ENCODE measurements at regions not wholly inside any gene's neighbourhood (a gene's known extent, or its start where the extent isn't known, plus 50 kb on each side); places are given as distances from the start of the nearest gene placed in this dataset.

DNA sequence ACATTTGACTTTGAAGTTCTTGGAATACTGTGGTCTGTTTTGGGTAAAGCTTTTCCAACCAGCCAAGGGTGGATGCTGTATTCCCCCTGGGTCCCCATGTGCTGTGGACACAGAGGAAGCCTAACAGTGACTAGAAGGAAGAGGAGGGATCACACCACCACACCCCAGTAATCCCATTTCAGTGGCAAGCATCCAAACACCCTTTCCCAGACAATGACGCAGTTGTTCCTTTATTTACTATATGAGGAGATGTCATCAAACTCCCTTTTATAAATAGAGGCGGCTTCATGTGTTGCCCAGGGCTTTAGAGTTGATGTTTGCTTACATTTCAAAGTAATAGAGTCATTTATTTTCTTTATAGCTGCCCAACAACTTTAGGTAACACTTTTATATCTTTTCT lies 959.4 kb upstream of the GYPC start:
- Histone ChIP-seq H3K36me3 (ENCODE audit: control insufficient read depth, insufficient read depth, low read length) (no peaks in the 10 kb centered on the region), H3K9me3 (ENCODE audit: control insufficient read depth in 2 of 2, low read length in 2 of 2) (no peaks in the 10 kb centered on the region), H3K4me1 (ENCODE audit: control insufficient read depth, insufficient read depth, low read length, poor library complexity, severe bottlenecking) (no peaks in the 10 kb centered on the region), H3K4me3 (ENCODE audit: low read depth, low read length) (no peak overlapping the region), H3K27me3 (ENCODE audit: control insufficient read depth, insufficient read depth, low read length) (no peaks in the 10 kb centered on the region), H3K27ac (ENCODE audit: insufficient read depth, low read length, poor library complexity, severe bottlenecking) (no peak overlapping the region)
- Mint-ChIP-seq H3K4me1 (no peaks in the 10 kb centered on the region), H3K27me3 (no peaks in the 10 kb centered on the region), H3K4me3 (no peak overlapping the region), H3K27ac (no peak overlapping the region), H3K9me3 (peaks cover 0 to 6% (median 3%) of the 10 kb centered on the region in 7 donors), H3K36me3 (no peaks in the 10 kb centered on the region)
- ATAC-seq (ENCODE audit: low read depth in 2 of 2) (no peak), DNase-seq (no peak)

GRCh38 chr2:125698280-125698679 lies 957.7 kb upstream of the GYPC start:
- Histone ChIP-seq H3K36me3 (ENCODE audit: control insufficient read depth, insufficient read depth, low read length) (no peaks in the 10 kb centered on the region), H3K4me3 (ENCODE audit: low read depth, low read length) (no peak overlapping the region), H3K27ac (ENCODE audit: insufficient read depth, low read length, poor library complexity, severe bottlenecking) (no peak overlapping the region), H3K9me3 (ENCODE audit: control insufficient read depth in 2 of 2, low read length in 2 of 2) (no peaks in the 10 kb centered on the region), H3K27me3 (ENCODE audit: control insufficient read depth, insufficient read depth, low read length) (no peaks in the 10 kb centered on the region), H3K4me1 (ENCODE audit: control insufficient read depth, insufficient read depth, low read length, poor library complexity, severe bottlenecking) (no peaks in the 10 kb centered on the region)
- Mint-ChIP-seq H3K4me3 (no peak overlapping the region), H3K9me3 (peaks cover 0 to 6% (median 3%) of the 10 kb centered on the region in 7 donors), H3K27me3 (no peaks in the 10 kb centered on the region), H3K27ac (no peak overlapping the region), H3K4me1 (no peaks in the 10 kb centered on the region), H3K36me3 (no peaks in the 10 kb centered on the region)
- ATAC-seq (ENCODE audit: low read depth in 2 of 2) (no peak), DNase-seq (no peak)

GRCh38 chr2:125701070-125701469 lies 954.9 kb upstream of the GYPC start:
- Histone ChIP-seq H3K27ac (ENCODE audit: insufficient read depth, low read length, poor library complexity, severe bottlenecking) (no peak overlapping the region), H3K27me3 (ENCODE audit: control insufficient read depth, insufficient read depth, low read length) (no peaks in the 10 kb centered on the region), H3K4me1 (ENCODE audit: control insufficient read depth, insufficient read depth, low read length, poor library complexity, severe bottlenecking) (no peaks in the 10 kb centered on the region), H3K9me3 (ENCODE audit: control insufficient read depth in 2 of 2, low read length in 2 of 2) (no peaks in the 10 kb centered on the region), H3K36me3 (ENCODE audit: control insufficient read depth, insufficient read depth, low read length) (no peaks in the 10 kb centered on the region), H3K4me3 (ENCODE audit: low read depth, low read length) (no peak overlapping the region)
- Mint-ChIP-seq H3K27ac (no peak overlapping the region), H3K9me3 (peaks cover 0 to 4% (median 0%) of the 10 kb centered on the region in 7 donors), H3K4me1 (no peaks in the 10 kb centered on the region), H3K4me3 (no peak overlapping the region), H3K27me3 (no peaks in the 10 kb centered on the region), H3K36me3 (no peaks in the 10 kb centered on the region)
- no peak for DNase-seq
- no peak for ATAC-seq (ENCODE audit: low read depth in 2 of 2)

- H3K36me3 Mint-ChIP-seq = no peaks in the 10 kb centered on the region
- no peak overlapping the region for H3K4me3 Mint-ChIP-seq
- Histone ChIP-seq H3K27me3 (ENCODE audit: control insufficient read depth, insufficient read depth, low read length) (no peaks in the 10 kb centered on the region), H3K27ac (ENCODE audit: insufficient read depth, low read length, poor library complexity, severe bottlenecking) (no peak overlapping the region), H3K9me3 (ENCODE audit: control insufficient read depth in 2 of 2, low read length in 2 of 2) (no peaks in the 10 kb centered on the region), H3K4me1 (ENCODE audit: control insufficient read depth, insufficient read depth, low read length, poor library complexity, severe bottlenecking) (no peaks in the 10 kb centered on the region), H3K4me3 (ENCODE audit: low read depth, low read length) (no peak overlapping the region), H3K36me3 (ENCODE audit: control insufficient read depth, insufficient read depth, low read length) (no peaks in the 10 kb centered on the region)
- H3K4me1 Mint-ChIP-seq = no peaks in the 10 kb centered on the region
- DNase-seq (no peak), ATAC-seq (ENCODE audit: low read depth in 2 of 2) (no peak)
- no peak overlapping the region for H3K27ac Mint-ChIP-seq
- peaks cover 0 to 12% (median 6%) of the 10 kb centered on the region in 7 donors for H3K9me3 Mint-ChIP-seq
- H3K27me3 Mint-ChIP-seq = no peaks in the 10 kb centered on the region
These were observed 948.3 kb upstream of the GYPC start for GRCh38 chr2:125707611-125708010.

GRCh38 chr2:125710561-125710960 lies 945.4 kb upstream of the GYPC start:
- Histone ChIP-seq H3K36me3 (ENCODE audit: control insufficient read depth, insufficient read depth, low read length) (no peaks in the 10 kb centered on the region), H3K4me1 (ENCODE audit: control insufficient read depth, insufficient read depth, low read length, poor library complexity, severe bottlenecking) (no peaks in the 10 kb centered on the region), H3K27me3 (ENCODE audit: control insufficient read depth, insufficient read depth, low read length) (no peaks in the 10 kb centered on the region), H3K27ac (ENCODE audit: insufficient read depth, low read length, poor library complexity, severe bottlenecking) (no peak overlapping the region), H3K4me3 (ENCODE audit: low read depth, low read length) (no peak overlapping the region), H3K9me3 (ENCODE audit: control insufficient read depth in 2 of 2, low read length in 2 of 2) (no peaks in the 10 kb centered on the region)
- H3K36me3 Mint-ChIP-seq = no peaks in the 10 kb centered on the region
- no peaks in the 10 kb centered on the region for H3K4me1 Mint-ChIP-seq
- DNase-seq (no peak), ATAC-seq (ENCODE audit: low read depth in 2 of 2) (no peak)
- peaks cover 4% of the 10 kb centered on the region for H3K27me3 Mint-ChIP-seq
- no peak overlapping the region for H3K4me3 Mint-ChIP-seq
- H3K27ac Mint-ChIP-seq = no peak overlapping the region
- peaks cover 0 to 16% (median 11%) of the 10 kb centered on the region in 7 donors for H3K9me3 Mint-ChIP-seq

- no peaks in the 10 kb centered on the region for H3K4me1 Mint-ChIP-seq
- H3K9me3 ChIP-seq (ENCODE audit: control insufficient read depth in 2 of 2, low read length in 2 of 2) = no peaks in the 10 kb centered on the region
- no peaks in the 10 kb centered on the region for H3K36me3 ChIP-seq (ENCODE audit: control insufficient read depth, insufficient read depth, low read length)
- no peak overlapping the region for H3K27ac ChIP-seq (ENCODE audit: insufficient read depth, low read length, poor library complexity, severe bottlenecking)
- no peak overlapping the region for H3K27ac Mint-ChIP-seq
- H3K4me3 Mint-ChIP-seq = no peak overlapping the region
- H3K4me3 ChIP-seq (ENCODE audit: low read depth, low read length) = no peak overlapping the region
- H3K36me3 Mint-ChIP-seq = no peaks in the 10 kb centered on the region
- H3K27me3 ChIP-seq (ENCODE audit: control insufficient read depth, insufficient read depth, low read length) = no peaks in the 10 kb centered on the region
- H3K4me1 ChIP-seq (ENCODE audit: control insufficient read depth, insufficient read depth, low read length, poor library complexity, severe bottlenecking) = no peaks in the 10 kb centered on the region
- peaks cover 0 to 16% (median 11%) of the 10 kb centered on the region in 7 donors for H3K9me3 Mint-ChIP-seq
- ATAC-seq (ENCODE audit: low read depth in 2 of 2) (no peak), DNase-seq (no peak)
- peaks cover 4% of the 10 kb centered on the region for H3K27me3 Mint-ChIP-seq
These were observed 944.9 kb upstream of the GYPC start for GRCh38 chr2:125711075-125711474.

GRCh38 chr2:125713533-125713932 lies 942.4 kb upstream of the GYPC start:
- Histone ChIP-seq H3K27me3 (ENCODE audit: control insufficient read depth, insufficient read depth, low read length) (no peaks in the 10 kb centered on the region), H3K4me1 (ENCODE audit: control insufficient read depth, insufficient read depth, low read length, poor library complexity, severe bottlenecking) (no peaks in the 10 kb centered on the region), H3K36me3 (ENCODE audit: control insufficient read depth, insufficient read depth, low read length) (no peaks in the 10 kb centered on the region), H3K27ac (ENCODE audit: insufficient read depth, low read length, poor library complexity, severe bottlenecking) (no peak overlapping the region), H3K9me3 (ENCODE audit: control insufficient read depth in 2 of 2, low read length in 2 of 2) (no peaks in the 10 kb centered on the region), H3K4me3 (ENCODE audit: low read depth, low read length) (no peak overlapping the region)
- H3K4me1 Mint-ChIP-seq = no peaks in the 10 kb centered on the region
- peaks cover 0 to 20% (median 12%) of the 10 kb centered on the region in 7 donors for H3K9me3 Mint-ChIP-seq
- H3K4me3 Mint-ChIP-seq = no peak overlapping the region
- no peak overlapping the region for H3K27ac Mint-ChIP-seq
- DNase-seq (no peak), ATAC-seq (ENCODE audit: low read depth in 2 of 2) (no peak)
- H3K27me3 Mint-ChIP-seq = peaks cover 4% of the 10 kb centered on the region
- H3K36me3 Mint-ChIP-seq = no peaks in the 10 kb centered on the region

DNA sequence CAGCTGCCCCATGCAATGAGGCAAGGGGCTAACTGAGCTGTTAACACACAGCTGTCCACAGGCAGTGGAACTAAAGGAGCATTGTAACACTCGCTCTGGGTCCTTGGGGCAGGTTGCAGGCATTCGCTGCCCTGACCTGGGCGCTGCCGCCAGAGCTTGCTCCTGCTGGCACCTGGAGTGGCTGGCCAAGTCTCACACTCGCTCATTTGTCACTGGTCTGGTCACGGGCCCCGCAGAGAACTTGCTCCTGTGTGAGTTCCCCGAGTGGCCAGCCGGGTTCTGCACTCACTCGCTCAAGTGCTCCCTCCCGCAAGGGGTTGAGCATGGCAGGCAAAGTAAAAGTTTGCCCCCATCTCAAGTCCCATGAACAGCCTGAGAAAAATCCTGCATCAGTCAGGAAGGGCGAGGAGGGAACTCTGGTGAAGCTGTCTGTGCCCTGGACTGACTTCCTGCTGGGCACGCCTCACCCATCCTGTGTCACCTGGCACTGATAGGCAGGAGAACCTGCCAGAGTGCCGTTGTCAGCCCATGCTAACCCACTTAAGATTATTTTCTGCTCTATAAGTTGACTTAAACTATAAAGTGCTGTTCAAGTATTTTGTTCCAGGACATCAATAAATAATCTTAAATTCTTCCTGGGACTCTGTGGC lies 934.8 kb upstream of the GYPC start:
- H3K9me3 Mint-ChIP-seq = peaks cover 2 to 9% (median 5%) of the 10 kb centered on the region in 7 donors
- H3K4me1 ChIP-seq (ENCODE audit: control insufficient read depth, insufficient read depth, low read length, poor library complexity, severe bottlenecking) = no peaks in the 10 kb centered on the region
- peak overlapping the region in 1 of 3 donors; percentile 55 for H3K27ac Mint-ChIP-seq
- H3K36me3 ChIP-seq (ENCODE audit: control insufficient read depth, insufficient read depth, low read length) = no peaks in the 10 kb centered on the region
- H3K27me3 ChIP-seq (ENCODE audit: control insufficient read depth, insufficient read depth, low read length) = no peaks in the 10 kb centered on the region
- H3K36me3 Mint-ChIP-seq = peaks cover 3% of the 10 kb centered on the region
- no peaks in the 10 kb centered on the region for H3K9me3 ChIP-seq (ENCODE audit: control insufficient read depth in 2 of 2, low read length in 2 of 2)
- H3K4me3 Mint-ChIP-seq = no peak overlapping the region
- no peak overlapping the region for H3K4me3 ChIP-seq (ENCODE audit: low read depth, low read length)
- no peaks in the 10 kb centered on the region for H3K27me3 Mint-ChIP-seq
- H3K4me1 Mint-ChIP-seq = no peaks in the 10 kb centered on the region
- ATAC-seq (ENCODE audit: low read depth in 2 of 2) (no peak), DNase-seq (no peak)
- H3K27ac ChIP-seq (ENCODE audit: insufficient read depth, low read length, poor library complexity, severe bottlenecking) = no peak overlapping the region
